Gastrocnemius medialis (tissue), 4 donors: ENCODE measurements at regions not wholly inside any gene's neighbourhood (a gene's known extent, or its start where the extent isn't known, plus 50 kb on each side); places are given as distances from the start of the nearest gene placed in this dataset.

ENCODE experiments used
- ATAC-seq, 2 donors: fragments of 150-250 bp; one replicate each; pipeline ENCODE4 v1.9.1; 2016
- DNase-seq, 2 donors: peaks; one replicate each; pipeline ENCODE4 v3.0.0-alpha.2; 2019
- H3K27ac ChIP-seq, 4 donors: fragments of 200-600 bp; sonication (generic); 1 replicate in 1 of 4; 2 replicates in 3 of 4; pipeline ENCODE4 v1.5.1; 2016 to 2018; ENCODE audit warnings: mild to moderate bottlenecking in 2 of 4, moderate library complexity in 1 of 4
- H3K27me3 ChIP-seq, 3 donors: fragments of 200-600 bp; sonication (generic) in 2 of 3; 1 replicate in 1 of 3; 2 replicates in 2 of 3; pipeline versions ENCODE4 v1.5.1 to v1.6.0; 2016 to 2019; ENCODE audit warnings: mild to moderate bottlenecking in 1 of 3, moderate library complexity in 1 of 3
- H3K36me3 ChIP-seq, 2 donors: fragments of 200-600 bp; sonication (generic) in 1 of 2; one replicate each; pipeline ENCODE4 v1.5.1; 2017 to 2018
- H3K4me1 ChIP-seq, 2 donors: fragments of 200-600 bp; sonication (generic) in 1 of 2; one replicate each; pipeline ENCODE4 v1.5.1; 2016 to 2017; ENCODE audit warnings: mild to moderate bottlenecking in 2 of 2
- H3K4me3 ChIP-seq, 4 donors: fragments of 200-600 bp; sonication (generic) in 3 of 4; 1 replicate in 1 of 4; 2 replicates in 3 of 4; pipeline ENCODE4 v1.5.1; 2016 to 2019; ENCODE audit warnings: mild to moderate bottlenecking in 2 of 4
- H3K9me3 ChIP-seq, 3 donors: fragments of 200-600 bp; sonication (generic) in 2 of 3; 1 replicate in 1 of 3; 2 replicates in 2 of 3; pipeline ENCODE4 v1.5.1; 2016 to 2019
- POLR2A ChIP-seq, 2 donors: fragments of 450-650 bp; IDR thresholded peaks; one replicate each; pipeline ENCODE4 v1.6.1; 2017; ENCODE audit warnings: antibody characterized with exemption in 2 of 2, mild to moderate bottlenecking in 2 of 2, moderate library complexity in 2 of 2
- in situ Hi-C, 4 donors: fragments of 200-750 bp; cut with MboI; loops; one replicate each; pipeline versions ENCODE4 v1.15.0 to v1.8.0; 2017; ENCODE audit warnings: low sequenced_read_pairs in 4 of 4
- intact Hi-C: fragments of 100-400 bp; cut with DNase I; formaldehyde crosslinking; loops from one replicate; pipeline ENCODE4 v1.15.1; 2023; ENCODE audit warnings: low total_unique reads
- TF ChIP-seq, protein P1 (sequence below), 5 experiments: fragments of 450-650 bp in 3 of 5; fragments of 200-600 bp in 2 of 5; sonication (generic) in 2 of 5; IDR thresholded peaks in 4 of 5; conservative IDR thresholded peaks in 1 of 5; 1 replicate in 4 of 5; 2 replicates in 1 of 5; pipeline ENCODE4 v1.5.1; 2016 to 2019; ENCODE audit warnings: antibody characterized with exemption in 5 of 5, mild to moderate bottlenecking in 3 of 5, moderate library complexity in 3 of 5

DNA sequence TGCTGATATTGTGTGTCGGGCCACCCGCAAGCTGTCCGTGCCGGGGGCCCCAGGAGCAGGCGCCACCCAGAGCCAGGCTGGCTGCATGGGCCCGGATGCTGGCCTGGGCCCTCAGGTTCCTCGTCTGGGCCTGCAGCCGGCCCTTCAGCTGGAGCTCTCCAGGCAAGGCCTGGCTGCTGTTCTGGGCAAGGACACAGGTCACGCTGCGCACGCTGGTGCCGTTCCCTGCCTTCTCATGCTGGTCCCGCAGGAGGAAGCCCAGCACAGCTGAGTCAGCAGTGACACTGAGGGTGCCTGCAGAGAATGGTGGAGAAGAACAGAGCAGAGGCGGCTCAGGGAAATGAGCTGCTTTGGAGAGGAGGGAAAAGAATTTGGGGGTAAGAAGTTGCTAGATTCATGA, 79.9 kb downstream of the RMI2 start:
- in situ Hi-C loops, result no loop called here

DNA sequence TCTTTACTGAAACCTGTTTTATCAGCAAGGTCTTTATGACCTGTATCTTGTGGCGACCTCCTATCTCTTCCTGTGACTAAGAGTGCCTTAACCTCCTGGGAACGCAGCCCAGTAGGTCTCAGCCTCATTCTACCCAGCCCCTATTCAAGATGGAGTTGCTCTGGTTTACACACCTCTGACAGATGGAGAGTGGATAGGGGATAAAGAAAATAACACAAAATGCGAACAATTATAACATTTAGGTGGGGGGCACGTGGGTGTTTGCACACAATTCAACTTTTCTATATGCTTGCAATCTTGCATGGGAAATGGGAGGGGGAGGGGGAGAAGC, 83.3 kb downstream of the RMI2 start:
- Histone ChIP-seq H3K4me3 (no peak overlapping the region), H3K4me1 (no peaks in the 10 kb centered on the region), H3K27ac (no peak overlapping the region), H3K9me3 (peaks cover 0 to 4% (median 0%) of the 10 kb centered on the region in 3 donors), H3K36me3 (no peaks in the 10 kb centered on the region), H3K27me3 (no peaks in the 10 kb centered on the region)
- ATAC-seq (no peak), DNase-seq (no peak)
- intact Hi-C loops (no loop called here), in situ Hi-C loops (no loop called here)
- TF ChIP-seq, protein P1, sequence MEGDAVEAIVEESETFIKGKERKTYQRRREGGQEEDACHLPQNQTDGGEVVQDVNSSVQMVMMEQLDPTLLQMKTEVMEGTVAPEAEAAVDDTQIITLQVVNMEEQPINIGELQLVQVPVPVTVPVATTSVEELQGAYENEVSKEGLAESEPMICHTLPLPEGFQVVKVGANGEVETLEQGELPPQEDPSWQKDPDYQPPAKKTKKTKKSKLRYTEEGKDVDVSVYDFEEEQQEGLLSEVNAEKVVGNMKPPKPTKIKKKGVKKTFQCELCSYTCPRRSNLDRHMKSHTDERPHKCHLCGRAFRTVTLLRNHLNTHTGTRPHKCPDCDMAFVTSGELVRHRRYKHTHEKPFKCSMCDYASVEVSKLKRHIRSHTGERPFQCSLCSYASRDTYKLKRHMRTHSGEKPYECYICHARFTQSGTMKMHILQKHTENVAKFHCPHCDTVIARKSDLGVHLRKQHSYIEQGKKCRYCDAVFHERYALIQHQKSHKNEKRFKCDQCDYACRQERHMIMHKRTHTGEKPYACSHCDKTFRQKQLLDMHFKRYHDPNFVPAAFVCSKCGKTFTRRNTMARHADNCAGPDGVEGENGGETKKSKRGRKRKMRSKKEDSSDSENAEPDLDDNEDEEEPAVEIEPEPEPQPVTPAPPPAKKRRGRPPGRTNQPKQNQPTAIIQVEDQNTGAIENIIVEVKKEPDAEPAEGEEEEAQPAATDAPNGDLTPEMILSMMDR (IDR thresholded peaks at IDR 0.05 in 4 of 5, conservative IDR thresholded peaks at IDR 0.05 in 1 of 5), result no peak

More for the DNA sequence above, 79.9 kb downstream of the RMI2 start:
- no peak overlapping the region for H3K27ac ChIP-seq
- no peak for ATAC-seq
- no peak for TF ChIP-seq POLR2A (IDR thresholded peaks at IDR 0.05)
- TF ChIP-seq, protein P1 (IDR thresholded peaks at IDR 0.05 in 4 of 5, conservative IDR thresholded peaks at IDR 0.05 in 1 of 5), result no peak
- no peak overlapping the region for H3K4me3 ChIP-seq
- intact Hi-C loops, result no loop called here
- H3K9me3 ChIP-seq, result no peaks in the 10 kb centered on the region
- no peaks in the 10 kb centered on the region for H3K4me1 ChIP-seq
- DNase-seq, result no peak
- no peaks in the 10 kb centered on the region for H3K36me3 ChIP-seq
- no peaks in the 10 kb centered on the region for H3K27me3 ChIP-seq

DNA sequence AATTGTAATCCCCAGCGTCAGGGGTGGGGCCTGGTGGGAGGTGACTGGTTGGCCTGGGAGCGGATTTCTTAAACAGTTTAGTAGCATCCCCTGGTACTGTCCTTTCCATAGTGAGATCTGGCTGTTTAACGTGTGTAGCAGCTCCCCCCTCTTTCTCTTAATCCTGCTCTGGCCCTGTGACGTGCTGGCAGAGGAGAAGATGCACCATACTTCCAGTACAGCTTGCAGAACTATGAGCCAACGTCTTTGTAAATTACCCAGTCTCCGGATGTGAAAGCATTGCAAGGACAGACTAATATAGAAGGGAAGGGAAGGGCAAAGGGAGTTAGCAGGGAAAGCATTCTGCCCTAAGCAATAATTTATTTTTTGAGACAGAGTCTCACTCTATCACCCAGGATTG, 83.9 kb downstream of the RMI2 start:
- H3K9me3 ChIP-seq, result peaks cover 0 to 4% (median 0%) of the 10 kb centered on the region in 3 donors
- H3K36me3 ChIP-seq, result no peaks in the 10 kb centered on the region
- in situ Hi-C loops, result no loop called here
- intact Hi-C loops, result no loop called here
- no peaks in the 10 kb centered on the region for H3K4me1 ChIP-seq
- TF ChIP-seq, protein P1 (IDR thresholded peaks at IDR 0.05 in 4 of 5, conservative IDR thresholded peaks at IDR 0.05 in 1 of 5), result no peak
- no peak for TF ChIP-seq POLR2A (IDR thresholded peaks at IDR 0.05)
- no peak overlapping the region for H3K4me3 ChIP-seq
- ATAC-seq (no peak), DNase-seq (no peak)
- no peaks in the 10 kb centered on the region for H3K27me3 ChIP-seq
- H3K27ac ChIP-seq, result no peak overlapping the region

DNA sequence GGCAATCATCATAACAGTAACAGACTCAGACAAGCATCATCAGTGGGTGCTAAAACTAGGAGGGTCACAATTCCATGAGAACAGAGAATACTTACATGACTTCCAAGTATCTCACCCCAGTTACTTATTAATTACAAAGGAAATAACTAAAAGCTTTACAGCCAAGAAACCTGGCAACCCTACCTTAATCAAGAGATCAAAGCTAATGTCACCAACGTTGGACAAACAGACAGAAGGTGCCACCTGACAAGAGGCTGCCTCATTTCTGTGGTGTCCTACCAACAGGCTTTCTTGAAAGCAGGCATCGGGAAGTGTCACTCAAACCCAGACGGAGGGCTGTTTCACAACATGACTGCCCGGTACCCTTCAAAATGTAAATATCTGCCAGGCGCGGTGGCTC, 84.6 kb downstream of the RMI2 start:
- H3K27me3 ChIP-seq, result no peaks in the 10 kb centered on the region
- intact Hi-C loops (no loop called here), in situ Hi-C loops (no loop called here)

More for the DNA sequence above, 84.6 kb downstream of the RMI2 start:
- no peak overlapping the region for H3K4me3 ChIP-seq
- no peak for DNase-seq
- H3K4me1 ChIP-seq, result no peaks in the 10 kb centered on the region
- H3K36me3 ChIP-seq, result no peaks in the 10 kb centered on the region
- H3K27ac ChIP-seq, result no peak overlapping the region
- no peak for ATAC-seq
- peaks cover 0 to 4% (median 0%) of the 10 kb centered on the region in 3 donors for H3K9me3 ChIP-seq
- TF ChIP-seq POLR2A (IDR thresholded peaks at IDR 0.05), result no peak
- TF ChIP-seq, protein P1 (IDR thresholded peaks at IDR 0.05 in 4 of 5, conservative IDR thresholded peaks at IDR 0.05 in 1 of 5), result no peak
